ENCODE measurements at regions not wholly inside any gene's neighbourhood (a gene's known extent, or its start where the extent isn't known, plus 50 kb on each side); places are given as distances from the start of the nearest gene placed in this dataset.

GRCh38 chr11:106495046-106495445, 417.6 kb downstream of the AASDHPPT start:
- TF ChIP-seq POLR2A (IDR thresholded peaks at IDR 0.05): no peak
- TF ChIP-seq CTCF (IDR thresholded peaks at IDR 0.05): no peak
